ENCODE measurements at regions not wholly inside any gene's neighbourhood (a gene's known extent, or its start where the extent isn't known, plus 50 kb on each side); places are given as distances from the start of the nearest gene placed in this dataset.

DNA sequence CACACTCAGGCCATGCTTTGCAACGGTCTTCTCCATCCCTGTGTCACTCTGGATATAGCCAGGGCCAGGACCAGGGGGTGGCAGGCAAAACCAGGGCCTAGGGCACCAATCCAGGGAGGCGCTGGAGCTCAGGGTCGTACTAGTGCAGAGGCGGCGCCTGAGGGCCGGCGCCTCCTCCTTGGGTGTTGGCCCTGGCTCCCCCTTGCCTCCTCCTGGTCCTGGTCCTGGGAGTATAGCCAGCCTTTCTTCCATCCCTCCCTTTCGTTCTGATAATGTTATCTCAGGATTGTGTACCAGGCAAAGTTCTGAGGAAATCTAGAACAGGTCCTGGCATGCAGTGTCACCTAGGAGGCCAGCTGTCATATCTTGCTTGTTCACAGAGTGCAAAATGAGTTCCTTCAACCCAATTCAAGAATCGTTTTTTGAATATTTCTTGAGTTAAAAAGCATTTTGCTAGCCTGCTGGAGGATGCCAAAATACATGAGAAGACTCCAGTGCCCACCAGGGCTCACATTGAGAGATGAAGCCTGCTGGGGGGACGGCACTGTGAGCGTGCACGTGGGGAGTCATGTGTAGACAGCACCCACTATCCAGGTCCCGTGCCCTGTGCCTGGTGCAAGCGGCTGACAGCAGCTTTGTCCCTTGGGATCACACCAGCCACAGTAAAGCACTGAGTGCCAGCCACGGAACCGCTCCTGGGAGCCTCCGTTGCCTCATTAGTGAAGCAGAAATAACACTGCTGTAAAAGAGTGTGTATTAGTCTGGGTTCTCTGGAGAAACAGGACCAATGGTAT is 106.9 kb upstream of the C7orf33 start:
- TF ChIP-seq, protein P1, sequence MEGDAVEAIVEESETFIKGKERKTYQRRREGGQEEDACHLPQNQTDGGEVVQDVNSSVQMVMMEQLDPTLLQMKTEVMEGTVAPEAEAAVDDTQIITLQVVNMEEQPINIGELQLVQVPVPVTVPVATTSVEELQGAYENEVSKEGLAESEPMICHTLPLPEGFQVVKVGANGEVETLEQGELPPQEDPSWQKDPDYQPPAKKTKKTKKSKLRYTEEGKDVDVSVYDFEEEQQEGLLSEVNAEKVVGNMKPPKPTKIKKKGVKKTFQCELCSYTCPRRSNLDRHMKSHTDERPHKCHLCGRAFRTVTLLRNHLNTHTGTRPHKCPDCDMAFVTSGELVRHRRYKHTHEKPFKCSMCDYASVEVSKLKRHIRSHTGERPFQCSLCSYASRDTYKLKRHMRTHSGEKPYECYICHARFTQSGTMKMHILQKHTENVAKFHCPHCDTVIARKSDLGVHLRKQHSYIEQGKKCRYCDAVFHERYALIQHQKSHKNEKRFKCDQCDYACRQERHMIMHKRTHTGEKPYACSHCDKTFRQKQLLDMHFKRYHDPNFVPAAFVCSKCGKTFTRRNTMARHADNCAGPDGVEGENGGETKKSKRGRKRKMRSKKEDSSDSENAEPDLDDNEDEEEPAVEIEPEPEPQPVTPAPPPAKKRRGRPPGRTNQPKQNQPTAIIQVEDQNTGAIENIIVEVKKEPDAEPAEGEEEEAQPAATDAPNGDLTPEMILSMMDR (IDR thresholded peaks at IDR 0.05), result no peak
- TF ChIP-seq POLR2A (IDR thresholded peaks at IDR 0.05), result no peak
